Daoy (cell line): ENCODE measurements at regions not wholly inside any gene's neighbourhood (a gene's known extent, or its start where the extent isn't known, plus 50 kb on each side); places are given as distances from the start of the nearest gene placed in this dataset.

Experiments used
- DNase-seq: peaks from one replicate; pipeline ENCODE4 v3.0.0-alpha.2; 2015; ENCODE audit warnings: low read depth

GRCh38 chr4:35538807-35539206 is 705.5 kb downstream of the ARAP2 start:
- DNase-seq, result no peak

GRCh38 chr4:35539404-35540055 is 704.8 kb downstream of the ARAP2 start:
- DNase-seq, result no peak

GRCh38 chr4:35541146-35541887 is 703.0 kb downstream of the ARAP2 start:
- DNase-seq, result no peak

GRCh38 chr4:35541888-35542213 is 702.5 kb downstream of the ARAP2 start:
- no peak for DNase-seq

- DNase-seq, result no peak
These were observed 695.4 kb downstream of the ARAP2 start for GRCh38 chr4:35548921-35549320.

- DNase-seq, result no peak
These were observed 687.9 kb downstream of the ARAP2 start for GRCh38 chr4:35556387-35556786.

GRCh38 chr4:35559559-35560365 is 684.6 kb downstream of the ARAP2 start:
- DNase-seq, result no peak

- no peak for DNase-seq
These were observed 681.5 kb downstream of the ARAP2 start for GRCh38 chr4:35562861-35563260.

- DNase-seq, result no peak
These were observed 678.7 kb downstream of the ARAP2 start for GRCh38 chr4:35565640-35566039.

GRCh38 chr4:35591035-35591434 is 653.3 kb downstream of the ARAP2 start:
- DNase-seq, result no peak

GRCh38 chr4:35604252-35604651 is 640.1 kb downstream of the ARAP2 start:
- no peak for DNase-seq

GRCh38 chr4:35604724-35605123 is 639.6 kb downstream of the ARAP2 start:
- no peak for DNase-seq

GRCh38 chr4:35608205-35608604 is 636.1 kb downstream of the ARAP2 start:
- no peak for DNase-seq

GRCh38 chr4:35614120-35614519 is 630.2 kb downstream of the ARAP2 start:
- no peak for DNase-seq

GRCh38 chr4:35639929-35640328 is 604.4 kb downstream of the ARAP2 start:
- DNase-seq, result no peak

- DNase-seq, result no peak
These were observed 600.7 kb downstream of the ARAP2 start for GRCh38 chr4:35643661-35644060.

GRCh38 chr4:35644591-35644990 is 599.7 kb downstream of the ARAP2 start:
- no peak for DNase-seq

- no peak for DNase-seq
These were observed 595.3 kb downstream of the ARAP2 start for GRCh38 chr4:35649011-35649410.

GRCh38 chr4:35649778-35650177 is 594.5 kb downstream of the ARAP2 start:
- DNase-seq, result no peak

- no peak for DNase-seq
These were observed 592.1 kb downstream of the ARAP2 start for GRCh38 chr4:35652197-35652596.

GRCh38 chr4:35653451-35653850 is 590.9 kb downstream of the ARAP2 start:
- no peak for DNase-seq

- DNase-seq, result no peak
These were observed 571.2 kb downstream of the ARAP2 start for GRCh38 chr4:35673137-35673536.

- DNase-seq, result no peak
These were observed 559.6 kb downstream of the ARAP2 start for GRCh38 chr4:35684755-35685154.
